Erythroblast (primary cell): ENCODE measurements at regions not wholly inside any gene's neighbourhood (a gene's known extent, or its start where the extent isn't known, plus 50 kb on each side); places are given as distances from the start of the nearest gene placed in this dataset.
A peak's percentile ranks its signal among the peaks of the same experiment; 100 is the strongest.

ENCODE experiments used
- DNase-seq, 2 experiments: peaks; one replicate each; lab custom pipeline; 2025; lab: John Stamatoyannopoulos, UW
- GATA1 ChIP-seq: IDR thresholded peaks from 2 replicates; pipeline ENCODE4 v1.6.1; 2011; ENCODE audit warnings: low read depth, mild to moderate bottlenecking, control low read depth, low read length, moderate library complexity
- POLR2A ChIP-seq: IDR thresholded peaks from 2 replicates; pipeline ENCODE4 v1.6.1; 2011; ENCODE audit warnings: mild to moderate bottlenecking, low read length

DNA sequence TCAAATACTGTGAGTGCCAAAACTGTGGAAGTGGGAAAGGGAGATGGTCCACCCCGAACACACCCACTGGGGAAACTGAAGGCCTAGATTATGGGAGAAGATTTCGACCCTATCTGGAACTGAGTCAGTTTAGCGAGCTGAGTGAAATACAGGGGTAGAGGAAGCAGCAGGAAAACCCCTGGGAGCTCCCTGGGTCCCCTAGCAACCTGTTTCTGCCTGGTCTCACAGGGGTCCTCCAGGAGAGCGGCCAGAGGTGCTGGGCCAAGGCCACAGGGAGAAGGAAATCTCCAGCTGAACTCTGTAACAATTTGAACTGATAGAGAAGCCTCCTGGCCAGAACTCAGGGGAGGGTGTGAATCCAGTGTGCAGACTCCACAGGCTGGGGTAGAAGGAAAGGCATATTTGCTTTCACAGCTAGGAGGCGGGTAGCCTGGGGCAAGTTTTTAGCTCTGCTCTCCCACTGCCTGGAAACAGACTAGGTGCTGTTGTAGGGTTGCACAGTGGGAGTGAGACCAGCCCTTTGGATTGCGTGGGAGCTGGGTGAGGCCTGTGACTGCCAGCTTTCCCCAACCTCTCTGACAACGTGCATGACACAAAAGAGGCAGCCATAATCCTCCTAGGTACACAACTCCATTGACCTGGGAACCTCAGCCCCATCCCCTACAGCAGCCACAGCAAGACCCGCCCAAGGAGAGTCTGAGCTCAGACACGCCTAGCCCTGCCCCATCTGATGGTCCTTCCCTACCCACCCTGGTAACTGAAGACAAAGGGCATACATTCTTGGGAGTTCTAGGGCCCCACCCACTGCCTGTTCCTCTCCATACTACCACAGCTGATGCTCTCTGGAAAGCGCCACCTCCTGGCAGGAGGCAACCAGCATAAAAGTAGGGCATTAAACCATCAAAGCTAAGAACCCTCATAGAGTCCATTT is 78.8 kb upstream of the GPBP1 start:
- peak; percentile 39 to 48 for DNase-seq
- no peak for TF ChIP-seq GATA1
- TF ChIP-seq POLR2A: no peak

DNA sequence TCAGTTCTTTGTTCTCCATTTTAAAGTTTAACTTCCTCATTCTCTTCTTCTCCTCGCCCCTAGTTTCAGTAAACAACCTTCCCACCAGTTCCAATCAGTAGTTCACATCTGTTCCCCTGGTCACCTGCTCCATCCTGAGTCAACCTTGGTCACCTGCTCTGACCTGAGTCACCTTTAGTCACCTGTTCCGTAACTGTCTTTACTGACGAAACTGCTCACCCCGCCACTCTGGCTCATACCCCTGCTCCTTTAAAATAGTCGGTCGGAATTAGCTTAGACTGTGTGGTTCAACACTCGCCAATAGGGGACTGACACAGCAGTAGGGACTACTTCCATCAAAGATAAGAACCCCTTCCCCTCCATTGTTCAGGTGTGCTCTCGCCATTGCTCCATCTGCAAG is 76.3 kb upstream of the GPBP1 start:
- no peak for DNase-seq
- TF ChIP-seq POLR2A: no peak
- no peak for TF ChIP-seq GATA1

- no peak for TF ChIP-seq POLR2A
- TF ChIP-seq GATA1: no peak
- DNase-seq: no peak
Observed at GRCh38 chr5:57102189-57102904, 71.5 kb upstream of the GPBP1 start.

DNA sequence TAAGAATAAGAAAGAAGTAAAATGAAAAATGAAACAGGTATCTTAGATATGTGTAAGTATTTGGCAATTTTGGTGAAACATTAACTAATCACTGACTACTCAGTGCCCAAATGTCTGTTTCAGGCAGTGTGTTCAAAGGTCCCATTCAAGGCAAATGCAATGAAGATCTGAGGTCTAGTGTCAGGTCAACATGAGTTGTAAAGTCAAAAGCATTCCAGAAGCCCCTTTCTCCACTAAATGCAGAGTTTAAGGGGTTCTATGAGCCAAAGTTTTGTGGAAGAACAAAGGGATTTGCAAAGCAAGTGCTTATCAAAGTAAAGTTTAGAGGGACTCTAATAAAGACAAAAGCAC is 71.0 kb upstream of the GPBP1 start:
- TF ChIP-seq GATA1 (no peak), POLR2A (no peak)
- no peak for DNase-seq

DNA sequence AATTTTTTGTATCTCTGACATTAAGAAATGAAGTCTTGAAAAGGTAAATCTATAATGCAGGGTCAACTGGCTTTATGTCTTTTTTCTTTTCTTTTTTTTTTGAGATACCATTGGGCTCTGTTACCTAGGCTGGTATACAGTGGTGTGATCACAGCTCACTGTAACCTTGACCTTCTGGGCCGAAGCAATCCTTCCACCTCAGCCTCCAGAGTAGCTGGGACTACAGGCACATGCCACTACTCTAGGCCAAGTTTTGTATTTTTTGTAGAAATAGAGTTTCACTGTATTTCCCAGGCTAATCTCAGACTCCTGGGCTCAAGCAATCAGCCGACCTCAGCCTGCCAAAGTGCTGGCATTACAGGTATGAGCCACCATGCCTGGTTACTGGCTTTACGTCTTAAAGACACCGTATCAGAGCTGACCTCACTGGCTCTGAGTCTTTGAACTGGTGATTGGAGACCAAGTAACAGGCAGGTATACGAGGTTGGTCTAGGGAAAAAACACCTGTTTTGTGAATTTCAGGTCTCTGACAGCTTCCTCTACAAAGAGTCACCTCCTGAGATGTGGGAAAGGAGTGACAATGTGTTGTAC is 70.4 kb upstream of the GPBP1 start:
- TF ChIP-seq POLR2A (no peak), GATA1 (no peak)
- DNase-seq: no peak

DNA sequence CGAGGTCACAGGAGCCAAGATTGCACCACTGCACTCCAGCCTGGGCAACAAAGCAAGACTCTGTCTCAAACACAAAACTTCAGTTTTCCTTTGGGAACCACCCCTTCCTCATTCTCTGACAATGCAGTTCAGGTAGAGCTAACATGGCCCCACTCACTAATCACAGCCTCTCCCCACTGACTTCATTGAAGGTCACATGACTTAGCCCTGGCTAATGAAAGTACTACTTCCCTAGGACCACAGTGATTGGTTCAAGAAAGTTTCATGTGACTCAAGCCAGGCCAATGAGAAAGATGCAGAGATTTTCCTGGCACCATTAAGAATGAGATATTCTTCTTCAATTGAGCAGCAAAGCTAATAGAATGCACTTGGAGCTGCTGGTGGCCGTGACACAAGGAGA is 67.2 kb upstream of the GPBP1 start:
- DNase-seq: no peak
- TF ChIP-seq GATA1: no peak
- TF ChIP-seq POLR2A: no peak

- no peak for TF ChIP-seq POLR2A
- TF ChIP-seq GATA1: no peak
- peak; percentile 42 to 55 for DNase-seq
Observed at GRCh38 chr5:57111993-57112392, 61.9 kb upstream of the GPBP1 start.

- no peak for DNase-seq
- TF ChIP-seq POLR2A (no peak), GATA1 (no peak)
Observed at GRCh38 chr5:57113481-57113880, 60.4 kb upstream of the GPBP1 start.

DNA sequence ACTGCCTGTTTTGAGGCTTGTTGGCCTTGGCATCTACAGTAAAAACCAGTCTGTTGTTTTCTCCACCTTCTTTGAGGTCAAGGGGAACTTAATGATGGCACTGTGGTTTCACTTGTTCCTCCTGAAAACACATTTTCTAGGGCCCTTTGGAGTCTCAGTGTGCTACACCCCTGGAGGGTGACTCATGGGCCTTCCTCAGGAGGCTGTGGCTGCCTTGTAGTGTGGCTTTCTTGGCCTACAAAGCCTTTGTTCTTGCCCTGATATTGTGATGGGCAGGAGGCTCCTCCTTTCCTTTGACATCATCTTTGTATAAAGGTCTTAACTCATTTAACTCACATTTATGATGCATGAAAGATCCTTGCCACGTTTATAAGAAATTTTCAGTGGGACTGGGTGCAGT is 56.3 kb upstream of the GPBP1 start:
- TF ChIP-seq GATA1 (no peak), POLR2A (no peak)
- DNase-seq: peak; percentile 10 to 11

GRCh38 chr5:57119031-57119430 is 54.8 kb upstream of the GPBP1 start:
- TF ChIP-seq POLR2A (no peak), GATA1 (no peak)

DNA sequence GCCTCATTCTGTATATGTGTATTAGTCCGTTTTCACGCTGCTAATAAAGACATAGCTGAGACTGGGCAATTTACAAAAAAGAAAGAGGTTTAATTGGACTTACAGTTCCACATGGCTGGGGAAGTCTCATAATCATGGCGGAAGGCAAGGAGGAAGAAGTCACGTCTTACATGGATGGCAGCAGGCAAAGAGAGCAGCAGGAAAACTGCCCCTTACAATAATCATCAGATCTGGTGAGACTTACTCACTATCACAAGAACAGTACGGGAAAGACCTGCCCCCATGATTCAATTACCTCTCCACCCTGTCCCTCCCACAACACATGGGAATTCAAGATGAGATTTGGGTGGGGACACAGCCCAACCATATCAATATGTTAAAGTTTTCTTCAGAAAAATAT is 49.8 kb upstream of the GPBP1 start:
- TF ChIP-seq POLR2A: no peak
- TF ChIP-seq GATA1: no peak
- DNase-seq: no peak

More at GRCh38 chr5:57119031-57119430, 54.8 kb upstream of the GPBP1 start:
- DNase-seq: peak; percentile 63 to 88
